ENCODE measurements at regions not wholly inside any gene's neighbourhood (a gene's known extent, or its start where the extent isn't known, plus 50 kb on each side); places are given as distances from the start of the nearest gene placed in this dataset.

GRCh38 chr1:5005171-5005570 is 350.8 kb downstream of the AJAP1 start:
- H4K20me1 ChIP-seq (ENCODE audit: control insufficient read depth, insufficient read depth, low read length, poor library complexity, severe bottlenecking) = no peaks in the 10 kb centered on the region
- H2AFZ ChIP-seq (ENCODE audit: insufficient read depth, low read depth, low read length, poor library complexity, severe bottlenecking) = no peak overlapping the region
- ATAC-seq (ENCODE audit: low read depth) = no peak
- Mint-ChIP-seq H3K27me3 (no peaks in the 10 kb centered on the region), H3K27ac (no peak overlapping the region), H3K4me3 (no peak overlapping the region), H3K9me3 (ENCODE audit: insufficient read depth) (peaks cover 5% of the 10 kb centered on the region), H3K4me1 (no peaks in the 10 kb centered on the region)
- H3K9me3 ChIP-seq (ENCODE audit: control extremely low read depth in 1 of 3, control insufficient read depth in 2 of 3, insufficient read depth in 1 of 3, low read length in 2 of 3) = peaks cover 0 to 13% (median 1%) of the 10 kb centered on the region in 3 donors
- H3K4me1 ChIP-seq (ENCODE audit: control insufficient read depth in 2 of 2, insufficient read depth in 2 of 2, low read length in 2 of 2) = no peaks in the 10 kb centered on the region
- no peak for DNase-seq
- TF ChIP-seq EZH2 (IDR thresholded peaks at IDR 0.05; ENCODE audit: borderline replicate concordance, insufficient read depth, low read depth, low read length, poor library complexity, severe bottlenecking) (no peak), CTCF (IDR thresholded peaks at IDR 0.05) (no peak)
- no peak overlapping the region for H3K27ac ChIP-seq (ENCODE audit: low read length in 2 of 2)
- WGBS (ENCODE audit: insufficient coverage) = no CpG with 5 or more reads among the region's 6 CpGs
- intact Hi-C loops (cut with micrococcal nuclease) = no loop called here
- no peaks in the 10 kb centered on the region for H3K36me3 ChIP-seq (replicated peaks in 1 of 2; ENCODE audit: control extremely low read depth in 1 of 2, control insufficient read depth in 1 of 2, extremely low read depth in 1 of 2, insufficient read depth in 2 of 2, low read length in 1 of 2)
- ChIA-PET CTCF (no interaction called here), POLR2A (no interaction called here)
- no peaks in the 10 kb centered on the region for H3K79me2 ChIP-seq (ENCODE audit: control insufficient read depth, insufficient read depth, low read length)
- no peaks in the 10 kb centered on the region for H3K27me3 ChIP-seq (replicated peaks in 1 of 4; ENCODE audit: control extremely low read depth in 1 of 4, control insufficient read depth in 3 of 4, insufficient read depth in 4 of 4, low read length in 3 of 4)
- H3K4me3 ChIP-seq (ENCODE audit: control extremely low read depth in 1 of 5, extremely low read depth in 1 of 5, insufficient read depth in 1 of 5, low read depth in 2 of 5, low read length in 4 of 5) = no peak overlapping the region
- H3K4me2 ChIP-seq (replicated peaks; ENCODE audit: low read depth, low read length, poor library complexity, severe bottlenecking) = no peak overlapping the region
- H3K9ac ChIP-seq (ENCODE audit: low read length) = no peak overlapping the region

GRCh38 chr1:5002676-5003075 is 348.3 kb downstream of the AJAP1 start:
- H3K4me3 Mint-ChIP-seq = no peak overlapping the region
- Histone ChIP-seq H3K4me3 (ENCODE audit: control extremely low read depth in 1 of 5, extremely low read depth in 1 of 5, insufficient read depth in 1 of 5, low read depth in 2 of 5, low read length in 4 of 5) (no peak overlapping the region), H3K4me2 (replicated peaks; ENCODE audit: low read depth, low read length, poor library complexity, severe bottlenecking) (no peak overlapping the region), H3K27ac (ENCODE audit: low read length in 2 of 2) (no peak overlapping the region), H3K27me3 (replicated peaks in 1 of 4; ENCODE audit: control extremely low read depth in 1 of 4, control insufficient read depth in 3 of 4, insufficient read depth in 4 of 4, low read length in 3 of 4) (no peaks in the 10 kb centered on the region), H4K20me1 (ENCODE audit: control insufficient read depth, insufficient read depth, low read length, poor library complexity, severe bottlenecking) (no peaks in the 10 kb centered on the region), H3K9me3 (ENCODE audit: control extremely low read depth in 1 of 3, control insufficient read depth in 2 of 3, insufficient read depth in 1 of 3, low read length in 2 of 3) (peaks cover 0 to 13% (median 1%) of the 10 kb centered on the region in 3 donors), H3K36me3 (replicated peaks in 1 of 2; ENCODE audit: control extremely low read depth in 1 of 2, control insufficient read depth in 1 of 2, extremely low read depth in 1 of 2, insufficient read depth in 2 of 2, low read length in 1 of 2) (no peaks in the 10 kb centered on the region), H3K79me2 (ENCODE audit: control insufficient read depth, insufficient read depth, low read length) (no peaks in the 10 kb centered on the region), H3K4me1 (ENCODE audit: control insufficient read depth in 2 of 2, insufficient read depth in 2 of 2, low read length in 2 of 2) (no peaks in the 10 kb centered on the region), H2AFZ (ENCODE audit: insufficient read depth, low read depth, low read length, poor library complexity, severe bottlenecking) (no peak overlapping the region), H3K9ac (ENCODE audit: low read length) (no peak overlapping the region)
- ATAC-seq (ENCODE audit: low read depth) (no peak), DNase-seq (no peak)
- H3K27me3 Mint-ChIP-seq = peaks cover 4% of the 10 kb centered on the region
- no peak overlapping the region for H3K27ac Mint-ChIP-seq
- TF ChIP-seq CTCF (IDR thresholded peaks at IDR 0.05) (no peak), EZH2 (IDR thresholded peaks at IDR 0.05; ENCODE audit: borderline replicate concordance, insufficient read depth, low read depth, low read length, poor library complexity, severe bottlenecking) (no peak)
- intact Hi-C loops (cut with micrococcal nuclease) = no loop called here
- H3K9me3 Mint-ChIP-seq (ENCODE audit: insufficient read depth) = peaks cover 5% of the 10 kb centered on the region
- WGBS (ENCODE audit: insufficient coverage) = 83% methylated on average over 1 of the region's 2 CpGs
- ChIA-PET POLR2A (no interaction called here), CTCF (no interaction called here)
- H3K4me1 Mint-ChIP-seq = no peaks in the 10 kb centered on the region
